Activated CD4-positive, alpha-beta T cell treated with anti-CD3 and anti-CD28 coated beads for 4 hours (primary cell): ENCODE measurements at regions not wholly inside any gene's neighbourhood (a gene's known extent, or its start where the extent isn't known, plus 50 kb on each side); places are given as distances from the start of the nearest gene placed in this dataset.
A peak's percentile ranks its signal among the peaks of the same experiment; 100 is the strongest.
"Not testable (repeated sequence)": the region's sequence is repeated elsewhere in the genome, so short reads cannot be mapped to it uniquely, and the experiment has no call there.

Experiments
- DNase-seq, 2 donors: peaks; one replicate each; pipeline ENCODE4 v3.0.0-alpha.2; 2020

- DNase-seq: no peak
Observed at GRCh38 chr10:38209332-38209731, 115.2 kb downstream of the ZNF37A start.

GRCh38 chr10:38209748-38210147 lies 115.6 kb downstream of the ZNF37A start:
- DNase-seq: not testable (repeated sequence)

- DNase-seq: no peak
Observed at GRCh38 chr10:38212460-38212859, 118.3 kb downstream of the ZNF37A start.

- DNase-seq: no peak
Observed at GRCh38 chr10:38226385-38226784, 132.2 kb downstream of the ZNF37A start.

- no peak for DNase-seq
Observed at GRCh38 chr10:38228394-38228793, 134.3 kb downstream of the ZNF37A start.

GRCh38 chr10:38238479-38238878 lies 144.3 kb downstream of the ZNF37A start:
- DNase-seq: not testable (repeated sequence)

- not testable (repeated sequence) for DNase-seq
Observed at GRCh38 chr10:38242061-38242649, 148.0 kb downstream of the ZNF37A start.

- not testable (repeated sequence) for DNase-seq
Observed at GRCh38 chr10:38248113-38248512, 154.0 kb downstream of the ZNF37A start.

- DNase-seq: not testable (repeated sequence)
Observed at GRCh38 chr10:38252551-38252950, 158.4 kb downstream of the ZNF37A start.

GRCh38 chr10:38267555-38267954 lies 173.4 kb downstream of the ZNF37A start:
- not testable (repeated sequence) for DNase-seq

- not testable (repeated sequence) for DNase-seq
Observed at GRCh38 chr10:38271031-38271430, 176.9 kb downstream of the ZNF37A start.

GRCh38 chr10:38274879-38275278 lies 180.7 kb downstream of the ZNF37A start:
- not testable (repeated sequence) for DNase-seq

- not testable (repeated sequence) for DNase-seq
Observed at GRCh38 chr10:38292560-38292959, 198.4 kb downstream of the ZNF37A start.

GRCh38 chr10:38310111-38310510 lies 216.0 kb downstream of the ZNF37A start:
- not testable (repeated sequence) for DNase-seq

GRCh38 chr10:38315090-38315805 lies 221.1 kb downstream of the ZNF37A start:
- not testable (repeated sequence) for DNase-seq

GRCh38 chr10:38321393-38321792 lies 227.3 kb downstream of the ZNF37A start:
- DNase-seq: not testable (repeated sequence)

- not testable (repeated sequence) for DNase-seq
Observed at GRCh38 chr10:38330306-38330705, 236.2 kb downstream of the ZNF37A start.

GRCh38 chr10:38331106-38331505 lies 237.0 kb downstream of the ZNF37A start:
- not testable (repeated sequence) for DNase-seq

GRCh38 chr10:38333699-38334098 lies 239.6 kb downstream of the ZNF37A start:
- DNase-seq: not testable (repeated sequence)

GRCh38 chr10:38350645-38351044 lies 256.5 kb downstream of the ZNF37A start:
- DNase-seq: not testable (repeated sequence)

- not testable (repeated sequence) for DNase-seq
Observed at GRCh38 chr10:38354410-38354809, 260.3 kb downstream of the ZNF37A start.

GRCh38 chr10:38355911-38356526 lies 261.9 kb downstream of the ZNF37A start:
- peak; percentile 68 to 70 for DNase-seq

GRCh38 chr10:38356527-38356926 lies 262.4 kb downstream of the ZNF37A start:
- DNase-seq: not testable (repeated sequence)

GRCh38 chr10:38362514-38362913 lies 268.4 kb downstream of the ZNF37A start:
- not testable (repeated sequence) for DNase-seq
